AG09309 (cell line): ENCODE measurements at regions not wholly inside any gene's neighbourhood (a gene's known extent, or its start where the extent isn't known, plus 50 kb on each side); places are given as distances from the start of the nearest gene placed in this dataset.

ENCODE experiments used
- DNase-seq: peaks from one replicate; pipeline ENCODE4 v3.0.0-alpha.2; 2010; ENCODE audit warnings: low read depth
- H3K4me3 ChIP-seq: 2 replicates; pipeline ENCODE4 v1.5.1; 2011; ENCODE audit warnings: mild to moderate bottlenecking, low read depth, low read length, moderate library complexity; ENCODE audit not compliant: control insufficient read depth
- CTCF ChIP-seq: IDR thresholded peaks from 2 replicates; pipeline ENCODE4 v1.5.1; 2011; ENCODE audit warnings: mild to moderate bottlenecking, low read depth, low read length, inconsistent platforms; ENCODE audit not compliant: insufficient read depth, control insufficient read depth; ENCODE audit errors: missing control alignments

- no peak for DNase-seq
- no peak for TF ChIP-seq CTCF
- no peak overlapping the region for H3K4me3 ChIP-seq
These were observed 96.1 kb upstream of the DIO3 start for GRCh38 chr14:101464984-101465794.

GRCh38 chr14:101465795-101466448, 95.4 kb upstream of the DIO3 start:
- H3K4me3 ChIP-seq: no peak overlapping the region
- no peak for TF ChIP-seq CTCF
- no peak for DNase-seq

- no peak for DNase-seq
- H3K4me3 ChIP-seq: no peak overlapping the region
- no peak for TF ChIP-seq CTCF
These were observed 94.7 kb upstream of the DIO3 start for GRCh38 chr14:101466456-101467180.

- H3K4me3 ChIP-seq: no peak overlapping the region
- DNase-seq: no peak
- TF ChIP-seq CTCF: no peak
These were observed 93.9 kb upstream of the DIO3 start for GRCh38 chr14:101467181-101467926.

- H3K4me3 ChIP-seq: no peak overlapping the region
- no peak for TF ChIP-seq CTCF
- DNase-seq: no peak
These were observed 91.7 kb upstream of the DIO3 start for GRCh38 chr14:101469382-101470247.
